A204.1 (cell line): ENCODE measurements at regions not wholly inside any gene's neighbourhood (a gene's known extent, or its start where the extent isn't known, plus 50 kb on each side); places are given as distances from the start of the nearest gene placed in this dataset.
"Not testable (repeated sequence)": the region's sequence is repeated elsewhere in the genome, so short reads cannot be mapped to it uniquely, and the experiment has no call there.

Experiments used
- FAIRE-seq: peaks from 2 replicates; lab custom pipeline; 2012; peaks lifted over from hg19 to GRCh38; lab: Jason Lieb, UNC

DNA sequence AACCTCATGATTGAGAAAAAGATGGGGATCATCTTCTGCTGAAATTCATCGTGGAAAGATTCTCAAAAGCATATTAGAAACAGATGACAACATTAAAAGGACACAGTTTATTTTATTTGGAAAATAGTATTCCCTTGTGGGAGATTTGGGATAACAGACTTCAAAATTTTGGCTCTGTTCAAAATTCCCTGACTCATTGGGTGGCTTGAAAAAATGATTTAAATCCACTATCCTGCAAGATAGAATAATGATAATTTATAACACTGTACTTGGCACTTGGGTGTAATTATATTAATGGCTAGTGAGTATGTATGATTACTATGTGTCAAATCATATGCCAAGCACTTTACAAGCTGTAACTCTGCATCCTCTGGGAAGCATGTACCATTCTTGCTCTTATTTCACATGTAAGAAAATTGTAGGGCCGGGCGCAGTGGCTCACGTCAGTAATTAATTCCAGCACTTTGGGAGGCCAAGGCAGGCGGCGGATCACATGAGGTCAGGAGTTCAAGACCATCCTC is 128.8 kb downstream of the LMNTD1 start:
- FAIRE-seq, result no peak

DNA sequence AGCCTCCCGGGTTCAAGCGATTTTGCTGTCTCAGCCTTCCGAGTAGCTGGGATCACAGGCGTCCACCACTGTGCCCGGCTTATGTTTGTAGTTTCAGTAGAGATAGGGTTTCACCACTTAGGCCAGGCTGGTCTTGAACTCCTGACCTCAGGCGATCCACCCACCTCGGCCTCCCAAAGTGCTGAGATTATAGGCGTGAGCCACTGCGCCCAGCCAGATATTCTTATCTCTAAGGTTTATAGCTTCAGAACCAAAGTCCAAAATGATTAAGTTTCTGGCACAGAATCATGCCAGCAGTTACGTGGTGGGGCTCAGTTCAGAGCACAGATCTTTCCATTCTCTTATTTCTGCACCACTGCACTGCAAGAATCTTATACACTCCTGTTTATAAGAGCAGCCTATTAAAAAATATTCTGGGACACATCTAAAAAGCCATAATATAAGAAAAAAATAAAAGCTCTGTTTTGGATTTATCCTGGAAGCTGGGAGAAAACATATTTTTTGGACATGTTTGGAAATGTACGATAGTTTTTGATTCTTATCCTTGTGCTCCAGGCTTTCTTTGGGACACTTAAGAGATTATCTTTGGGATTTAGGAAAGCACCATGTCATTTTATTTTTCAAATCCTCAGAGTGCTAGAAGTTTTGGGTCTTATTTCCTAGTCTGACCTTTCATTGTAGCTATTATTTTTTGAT is 129.6 kb downstream of the LMNTD1 start:
- no peak for FAIRE-seq

DNA sequence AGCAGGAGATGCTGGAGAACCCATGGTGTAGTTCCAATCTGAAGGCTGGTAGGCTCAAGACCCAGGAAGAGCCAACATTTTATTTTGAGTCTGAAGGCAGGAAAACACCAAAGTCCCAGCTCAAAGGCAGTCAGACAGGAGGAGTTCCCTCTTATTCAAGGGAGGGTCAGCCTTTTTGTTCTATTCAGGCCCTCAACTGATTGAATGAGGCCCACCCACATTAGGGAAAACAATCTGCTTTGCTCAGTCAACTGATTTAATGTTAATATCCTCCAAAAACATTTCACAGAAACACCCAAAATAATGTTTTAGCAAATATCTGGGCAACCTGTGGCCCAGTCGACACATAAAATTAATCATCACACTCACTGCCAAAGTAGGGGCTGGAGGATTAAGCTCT is 130.8 kb downstream of the LMNTD1 start:
- FAIRE-seq, result no peak

DNA sequence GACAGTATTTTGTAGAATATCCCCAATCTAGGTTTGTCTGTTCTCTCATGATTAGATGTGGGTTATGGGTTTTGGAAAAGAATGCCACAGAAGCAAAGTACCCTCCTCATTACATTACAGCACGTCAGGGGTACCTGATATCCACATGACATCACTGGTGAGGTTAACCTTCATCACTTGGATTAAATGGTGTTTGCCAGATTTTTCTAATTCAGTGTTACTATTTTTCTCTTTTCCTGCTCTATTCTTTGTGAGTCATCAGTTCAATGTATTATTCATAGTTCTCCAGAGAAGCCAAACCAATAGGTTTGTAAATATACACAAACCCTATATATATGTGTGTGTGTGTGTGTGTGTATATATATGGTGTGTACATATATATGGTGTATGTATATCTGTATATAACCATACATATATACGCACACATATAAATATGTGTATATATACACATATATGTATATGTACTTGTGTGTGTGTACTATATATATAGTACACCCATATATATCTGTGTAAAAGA is 131.4 kb downstream of the LMNTD1 start:
- no peak for FAIRE-seq

DNA sequence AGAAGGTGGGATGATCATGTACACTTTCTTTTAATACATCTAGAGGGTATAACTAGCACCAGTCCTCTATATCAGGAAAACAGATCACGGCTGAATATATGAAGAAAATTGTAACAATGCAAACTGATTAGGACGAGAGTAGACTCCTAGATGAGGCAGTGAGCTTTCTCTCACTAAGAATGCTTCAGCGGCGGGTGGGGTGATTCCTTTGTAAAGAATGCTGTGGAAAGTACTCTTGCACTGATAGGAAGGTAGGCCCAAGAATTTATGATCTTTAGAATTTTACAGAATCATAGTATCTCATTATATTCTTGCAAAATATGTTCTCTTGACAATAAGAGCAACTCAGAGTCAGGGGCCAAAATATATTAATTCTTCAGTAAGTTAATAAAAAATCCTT is 133.0 kb downstream of the LMNTD1 start:
- no peak for FAIRE-seq

DNA sequence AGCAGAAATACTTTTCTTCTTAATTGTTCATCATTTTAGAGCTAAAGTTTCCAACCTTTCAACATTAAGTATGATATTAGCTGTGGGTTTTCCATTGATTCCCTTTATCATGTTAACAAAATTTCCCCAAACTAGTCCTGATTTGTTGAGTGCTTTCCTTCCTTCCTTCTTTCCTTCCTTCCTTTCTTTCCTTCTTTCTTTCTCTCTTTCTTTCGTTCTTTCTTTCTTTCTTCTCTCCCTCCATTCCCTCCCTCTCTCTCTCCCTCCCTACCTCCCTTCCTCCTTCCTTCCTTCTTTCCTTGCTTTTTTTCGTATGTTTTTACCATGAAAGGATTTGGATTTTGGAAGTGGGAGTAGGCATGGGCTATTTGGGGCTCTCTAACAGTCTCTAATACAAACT is 133.5 kb downstream of the LMNTD1 start:
- no peak for FAIRE-seq

DNA sequence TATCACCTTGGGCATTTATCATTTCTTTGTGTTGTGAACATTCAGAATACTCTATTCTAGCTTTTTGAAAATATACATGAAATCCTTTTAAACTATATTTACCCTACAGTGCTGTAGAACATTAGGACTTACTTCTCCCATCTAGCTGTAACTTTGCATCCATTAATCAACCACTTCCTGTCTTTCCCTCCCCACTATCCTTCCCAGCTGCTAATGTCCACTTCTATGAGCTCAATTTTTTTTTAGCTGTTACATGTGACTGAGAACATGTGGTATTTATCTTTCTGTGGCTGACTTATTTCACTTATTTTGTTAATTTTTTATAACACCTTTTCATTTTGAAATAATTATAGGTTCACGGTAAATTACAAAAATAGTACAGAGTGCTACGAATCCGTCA is 136.0 kb downstream of the LMNTD1 start:
- no peak for FAIRE-seq

DNA sequence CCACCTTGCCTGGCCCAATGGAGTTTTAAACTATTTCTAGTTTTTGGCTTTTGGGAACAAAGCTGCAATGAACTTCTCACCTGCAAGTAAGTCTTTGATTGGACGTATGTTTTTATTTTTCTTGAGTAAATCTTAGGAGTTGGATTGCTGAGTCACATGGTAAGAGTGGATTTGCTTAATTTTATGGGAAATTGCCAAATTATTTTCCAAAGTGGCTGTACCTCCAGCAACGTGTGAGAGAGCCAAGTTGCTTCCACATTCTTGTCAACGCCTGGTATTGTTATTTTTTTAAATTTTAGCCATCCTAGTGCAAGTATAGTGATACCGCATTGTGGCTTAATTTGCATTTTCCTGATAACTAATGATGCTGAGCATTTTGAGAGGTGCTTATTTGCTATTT is 136.6 kb downstream of the LMNTD1 start:
- no peak for FAIRE-seq

DNA sequence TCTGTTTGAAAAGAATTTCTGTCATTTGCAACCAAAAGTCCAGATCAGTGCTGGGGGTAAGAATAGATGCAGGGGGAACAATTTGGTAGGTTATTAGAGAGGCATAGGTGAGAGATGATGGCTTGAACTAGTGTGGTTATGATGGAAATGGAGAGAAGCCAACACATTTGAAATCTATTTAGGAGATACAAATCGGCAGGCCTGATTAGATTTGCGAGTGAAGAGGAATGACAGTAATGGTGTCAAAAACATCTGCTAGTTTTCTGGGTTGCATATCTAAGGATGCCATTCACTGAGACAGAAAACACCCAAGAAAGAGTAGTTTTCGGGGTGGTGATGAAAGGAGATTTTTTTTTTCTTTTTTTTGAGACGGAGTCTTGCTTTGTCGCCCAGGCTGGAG is 138.1 kb downstream of the LMNTD1 start:
- no peak for FAIRE-seq

DNA sequence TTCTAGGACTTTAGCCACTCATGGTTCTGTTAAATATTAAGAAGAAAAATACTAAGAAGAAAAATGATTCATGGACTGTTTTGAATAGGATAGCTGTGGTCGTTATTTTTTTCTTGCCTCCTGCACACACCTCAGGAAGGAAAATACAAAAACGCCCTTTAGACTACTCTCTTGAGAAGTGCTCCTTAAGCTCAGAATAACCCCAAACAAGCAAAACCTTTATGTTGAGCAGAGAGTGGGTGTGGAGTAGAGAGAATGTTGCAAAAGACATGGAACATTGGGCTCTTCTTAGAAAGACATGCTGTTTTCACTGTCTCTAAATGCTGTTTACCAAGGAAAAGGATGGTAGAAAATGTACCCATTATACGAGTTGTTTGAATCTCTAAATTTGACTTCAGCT is 140.3 kb downstream of the LMNTD1 start:
- FAIRE-seq, result no peak

DNA sequence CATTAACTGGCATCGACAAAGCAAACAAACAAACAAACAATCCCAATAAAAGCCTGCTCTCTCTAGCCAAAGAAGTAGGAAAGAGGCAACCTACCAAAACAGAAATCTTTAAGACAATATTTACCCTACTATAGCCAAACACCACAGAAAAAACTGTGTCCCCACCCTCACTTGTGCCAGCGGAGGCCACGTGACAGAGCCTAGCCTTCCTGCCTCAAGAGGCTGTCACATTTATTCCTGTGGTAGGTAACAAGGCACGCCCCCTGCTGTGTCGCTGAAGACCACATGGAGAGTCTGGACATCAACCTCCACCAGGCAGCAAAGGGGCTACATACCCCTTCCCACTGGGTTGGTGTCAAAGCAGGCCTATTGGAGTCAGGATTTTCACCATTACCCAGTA is 148.1 kb downstream of the LMNTD1 start:
- FAIRE-seq, result no peak

DNA sequence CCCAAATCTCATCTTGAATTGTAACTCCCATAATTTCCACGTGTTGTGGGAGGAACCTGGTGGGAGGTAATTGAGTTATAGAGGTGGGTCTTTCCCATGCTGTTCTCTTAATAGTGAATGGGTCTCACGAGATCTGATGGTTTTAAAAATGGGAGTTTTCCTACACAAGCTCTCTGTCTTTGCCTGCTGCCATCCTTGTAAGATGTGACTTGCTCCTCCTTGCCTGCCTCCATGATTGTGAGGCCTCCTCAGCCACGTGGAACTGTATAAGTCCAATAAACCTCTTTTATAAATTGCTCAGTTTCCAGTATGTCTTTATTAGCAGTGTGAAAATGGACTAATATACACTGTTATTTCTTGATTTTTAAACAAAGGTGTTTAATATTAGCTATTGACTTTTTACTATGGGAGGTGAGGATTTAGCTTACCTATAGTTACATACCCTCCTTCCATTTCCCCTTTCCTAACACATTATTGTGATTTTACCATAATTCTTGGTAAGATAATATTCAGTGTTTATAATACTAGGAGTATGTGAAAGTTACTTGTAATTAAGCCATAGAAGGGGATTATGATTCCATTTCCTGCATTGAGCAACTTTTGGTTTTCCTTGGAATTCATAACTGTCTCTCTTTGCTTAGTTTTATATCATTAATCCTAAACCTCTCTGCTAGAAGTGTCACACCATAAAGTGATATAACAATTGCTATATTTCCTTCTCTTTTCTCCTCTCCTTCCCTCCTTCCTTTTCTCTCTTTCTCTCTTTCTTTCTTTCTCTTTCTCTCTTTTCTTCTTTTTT is 151.0 kb upstream of the KRAS start:
- no peak for FAIRE-seq

DNA sequence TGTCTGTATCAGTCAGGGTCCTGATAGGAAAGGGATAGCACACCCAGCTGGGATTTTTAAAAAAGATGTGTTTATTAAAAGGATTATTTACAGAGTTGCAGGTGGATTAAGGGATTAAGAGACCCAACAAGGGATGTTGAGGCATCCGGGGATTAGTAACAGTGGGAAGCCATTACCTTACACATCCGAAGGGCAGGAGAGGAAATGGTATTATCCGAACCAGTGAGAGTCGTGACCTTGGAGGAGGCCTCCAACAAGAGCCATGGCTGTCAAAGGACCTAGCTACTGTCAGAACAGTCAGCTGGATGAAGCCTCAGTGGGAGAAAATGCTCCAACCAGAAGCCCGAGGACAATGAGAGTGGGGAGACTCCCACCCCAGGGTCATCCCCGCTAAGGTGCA is 146.3 kb upstream of the KRAS start:
- no peak for FAIRE-seq

DNA sequence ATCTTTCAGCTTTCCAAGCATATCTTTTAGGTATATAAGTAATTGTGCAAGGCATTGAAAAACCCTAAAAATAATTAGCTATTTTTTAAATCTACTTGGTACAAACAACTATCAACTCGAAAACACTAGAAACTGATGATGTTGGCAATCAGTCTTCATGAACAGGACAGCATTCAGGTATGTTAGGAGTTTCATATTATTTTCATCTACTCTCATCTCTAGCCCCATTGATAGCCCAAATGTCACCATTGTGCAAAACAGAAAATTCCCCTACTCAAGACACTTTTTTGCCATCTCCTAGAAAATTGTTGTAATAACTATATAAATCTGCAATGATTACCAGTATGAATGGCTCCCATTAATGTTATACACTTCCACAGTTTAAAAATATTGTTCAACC is 144.5 kb upstream of the KRAS start:
- FAIRE-seq, result no peak

DNA sequence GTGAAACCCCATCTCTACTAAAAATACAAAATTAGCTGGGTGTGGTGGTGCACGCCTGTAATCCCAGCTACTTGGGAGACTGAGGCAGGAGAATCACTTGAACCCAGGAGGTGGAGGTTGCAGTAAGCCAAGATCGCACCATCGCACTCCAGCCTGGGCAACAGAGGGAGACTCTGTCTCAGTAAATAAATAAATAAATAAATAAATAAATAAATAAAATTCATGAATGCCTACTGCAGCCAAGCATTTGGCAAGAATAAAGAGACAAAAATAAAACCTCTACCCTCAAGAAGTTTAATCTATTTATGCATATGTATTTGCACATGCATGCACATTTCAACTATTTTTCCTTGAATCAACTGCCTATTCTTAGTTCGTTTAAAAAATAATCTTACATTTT is 144.0 kb upstream of the KRAS start:
- FAIRE-seq, result not testable (repeated sequence)

DNA sequence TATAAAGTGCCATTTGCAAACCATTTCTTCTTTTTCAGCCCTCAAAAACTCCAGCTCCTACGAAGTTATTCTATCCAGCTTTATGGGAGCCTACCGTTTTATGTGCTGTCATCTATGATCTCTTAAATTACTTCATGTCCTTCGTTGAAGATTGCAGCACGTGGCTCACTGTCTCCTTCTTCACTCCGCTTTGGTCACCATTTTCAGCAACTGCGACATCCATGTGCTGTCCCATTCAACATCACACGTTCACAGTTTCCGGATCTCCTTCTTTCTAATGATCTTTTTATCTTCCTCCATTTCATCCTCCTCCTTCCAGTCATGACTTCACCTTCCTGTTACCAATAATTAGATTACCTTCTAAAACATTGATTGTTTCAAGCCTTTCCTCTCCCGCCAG is 143.3 kb upstream of the KRAS start:
- FAIRE-seq, result no peak

DNA sequence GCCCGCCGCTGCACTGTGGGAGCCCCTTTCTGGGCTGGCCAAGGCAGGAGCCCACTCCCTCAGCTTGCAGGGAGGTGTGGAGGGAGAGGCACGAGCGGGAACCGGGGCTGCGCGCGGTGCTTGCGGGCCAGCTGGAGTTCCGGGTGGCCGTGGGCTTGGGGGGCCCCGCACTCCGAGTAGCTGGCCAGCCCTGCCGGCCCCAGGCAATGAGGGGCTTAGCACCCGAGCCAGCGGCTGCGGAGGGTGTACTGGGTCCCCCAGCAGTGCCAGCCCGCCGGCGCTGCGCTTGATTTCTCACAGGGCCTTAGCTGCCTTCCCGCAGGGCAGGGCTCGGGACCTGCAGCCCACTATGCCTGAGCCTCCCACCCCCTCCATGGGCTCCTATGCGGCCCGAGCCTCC is 140.6 kb upstream of the KRAS start:
- not testable (repeated sequence) for FAIRE-seq

DNA sequence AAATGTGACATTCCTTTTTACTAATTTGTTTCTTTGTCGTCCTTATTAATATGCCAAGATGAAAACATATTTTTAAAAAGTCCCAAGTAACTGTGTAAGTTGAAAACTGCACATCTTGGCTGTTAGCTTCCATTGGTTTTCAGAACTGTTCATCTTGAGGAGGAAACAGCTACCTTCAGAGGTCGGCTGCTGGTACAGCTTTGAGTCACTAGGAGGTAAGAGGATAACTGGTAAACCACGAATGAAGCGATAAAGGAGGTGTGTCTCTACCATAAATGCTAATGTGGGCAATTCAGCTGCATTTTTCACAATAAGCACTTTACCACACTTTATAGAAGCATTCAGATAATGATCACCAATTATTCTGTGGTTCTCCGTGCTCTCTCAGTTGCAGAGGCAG is 137.5 kb upstream of the KRAS start:
- no peak for FAIRE-seq

DNA sequence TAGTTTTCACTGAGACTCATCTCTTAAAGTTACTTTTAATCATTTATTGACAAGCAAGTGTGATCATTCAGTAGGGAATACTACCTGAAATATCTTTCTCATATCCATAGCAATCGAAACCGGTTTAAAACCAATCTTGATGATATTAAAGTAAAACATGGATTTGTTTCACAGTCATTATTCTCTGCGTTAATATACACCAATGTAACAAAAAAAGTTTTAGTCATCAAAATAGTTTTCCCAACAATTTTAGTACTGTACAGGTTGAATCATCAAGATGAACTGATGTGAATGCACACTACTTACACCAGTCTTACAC is 137.0 kb upstream of the KRAS start:
- no peak for FAIRE-seq

DNA sequence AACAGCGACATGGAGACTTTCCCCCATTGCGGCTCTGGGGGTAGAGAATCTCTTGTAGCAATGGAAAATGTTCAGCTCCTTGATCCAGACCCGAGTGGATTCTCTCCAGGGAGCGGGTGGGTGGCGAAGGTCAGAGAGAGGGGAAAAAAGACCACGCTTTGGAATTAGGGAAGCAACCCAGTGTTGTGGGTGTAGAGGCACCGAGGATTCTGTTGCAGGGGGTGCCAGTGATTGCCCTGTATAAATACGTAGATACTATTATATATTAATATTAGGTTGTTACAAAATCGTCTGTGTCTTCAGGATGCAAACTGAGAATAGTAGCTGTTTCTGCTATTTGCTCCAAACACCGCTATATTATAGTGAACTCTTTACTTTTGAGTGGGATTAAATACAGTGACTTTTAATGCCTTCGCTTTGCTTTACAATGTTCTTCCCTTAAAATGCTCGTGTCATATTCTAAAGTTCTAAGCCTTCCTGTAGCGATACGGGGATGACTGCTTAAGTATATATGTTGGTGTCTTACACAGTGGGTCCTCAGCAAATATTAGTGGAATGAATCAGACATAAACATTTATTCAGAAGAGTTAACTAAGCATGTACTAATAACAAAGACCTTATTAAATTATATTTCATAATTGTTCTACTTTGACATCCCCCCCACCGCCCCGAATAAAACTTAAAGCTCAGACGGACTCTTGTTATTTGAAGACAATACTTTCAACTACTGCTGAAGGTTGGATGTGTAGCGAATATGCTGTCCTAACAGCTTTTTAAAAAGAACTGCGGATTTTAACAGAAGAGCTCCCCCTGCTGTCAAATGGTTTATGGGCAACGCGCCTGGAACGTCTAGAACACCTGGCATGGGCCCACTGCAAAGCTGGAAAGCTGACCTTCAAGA is 136.4 kb upstream of the KRAS start:
- FAIRE-seq, result peak; percentile 94

DNA sequence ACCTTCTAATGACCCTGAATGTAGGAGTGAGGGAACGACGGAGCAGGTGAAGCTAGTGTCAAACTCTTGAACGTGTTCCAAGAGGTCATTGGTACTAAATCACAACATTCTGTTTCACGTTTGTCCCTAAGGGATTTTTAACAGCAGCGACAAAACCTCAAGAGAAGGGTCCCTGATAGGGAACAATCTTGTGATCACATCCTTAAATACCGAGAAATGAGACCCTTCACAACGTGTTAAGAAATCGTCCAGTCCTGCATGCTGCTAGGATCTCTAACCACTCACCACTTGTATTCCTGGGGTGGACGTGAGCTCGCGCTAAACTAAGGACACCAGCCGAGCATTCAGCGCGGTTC is 134.1 kb upstream of the KRAS start:
- no peak for FAIRE-seq

DNA sequence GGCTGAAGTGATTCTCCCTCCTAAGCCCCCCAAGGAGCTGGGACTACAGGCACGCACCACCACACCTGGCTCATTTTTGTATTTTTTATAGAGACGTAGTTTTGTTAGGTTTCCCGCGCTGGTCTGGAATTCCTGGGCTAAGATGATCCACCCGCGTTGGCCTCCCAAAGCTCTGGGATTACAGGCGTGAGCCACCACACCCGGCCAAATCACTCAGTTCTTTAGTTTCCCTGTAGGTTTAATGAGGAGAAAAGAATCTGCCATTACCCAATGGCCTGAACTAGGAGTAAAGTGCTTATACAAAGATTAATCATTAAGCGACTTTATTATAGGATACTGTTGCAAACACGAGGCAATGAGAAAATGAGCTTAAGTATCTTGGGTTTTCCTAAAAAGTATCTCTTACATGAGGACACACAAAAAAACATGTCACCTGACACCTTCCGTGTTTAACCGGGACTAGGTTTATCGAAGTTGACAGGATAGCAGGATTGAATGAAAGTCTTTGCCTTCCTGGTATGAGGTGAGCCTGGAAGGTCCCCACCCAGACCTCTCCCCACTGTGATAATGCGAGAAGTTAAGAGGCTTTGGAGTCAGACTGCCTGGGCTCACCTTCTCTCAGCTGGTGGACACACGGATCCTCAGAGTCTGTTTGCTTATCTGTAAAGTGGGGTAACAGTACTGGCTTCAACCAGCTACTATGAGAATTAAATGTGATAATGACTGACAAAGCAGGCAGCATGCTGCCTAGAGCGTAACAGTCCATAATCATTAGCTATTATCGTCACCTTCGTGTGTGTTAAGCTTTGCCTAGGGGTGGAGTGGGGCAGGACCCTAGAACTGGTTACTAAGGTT is 133.5 kb upstream of the KRAS start:
- FAIRE-seq, result no peak
